Omental fat pad (tissue), 3 donors: ENCODE measurements at regions not wholly inside any gene's neighbourhood (a gene's known extent, or its start where the extent isn't known, plus 50 kb on each side); places are given as distances from the start of the nearest gene placed in this dataset.

Experiments used
- ATAC-seq: fragments of 150-250 bp; one replicate; pipeline ENCODE4 v1.9.1; 2016; ENCODE audit warnings: mild to moderate bottlenecking, moderate library complexity; ENCODE audit not compliant: low FRiP score
- DNase-seq: peaks from one replicate; pipeline ENCODE4 v3.0.0-alpha.2; 2019; ENCODE audit warnings: low spot score
- TF ChIP-seq, protein P1 (sequence below), 3 donors: fragments of 450-650 bp; IDR thresholded peaks; one replicate each; pipeline ENCODE4 v1.5.1; 2016 to 2017; ENCODE audit warnings: antibody characterized with exemption in 3 of 3, mild to moderate bottlenecking in 3 of 3, moderate library complexity in 2 of 3

DNA sequence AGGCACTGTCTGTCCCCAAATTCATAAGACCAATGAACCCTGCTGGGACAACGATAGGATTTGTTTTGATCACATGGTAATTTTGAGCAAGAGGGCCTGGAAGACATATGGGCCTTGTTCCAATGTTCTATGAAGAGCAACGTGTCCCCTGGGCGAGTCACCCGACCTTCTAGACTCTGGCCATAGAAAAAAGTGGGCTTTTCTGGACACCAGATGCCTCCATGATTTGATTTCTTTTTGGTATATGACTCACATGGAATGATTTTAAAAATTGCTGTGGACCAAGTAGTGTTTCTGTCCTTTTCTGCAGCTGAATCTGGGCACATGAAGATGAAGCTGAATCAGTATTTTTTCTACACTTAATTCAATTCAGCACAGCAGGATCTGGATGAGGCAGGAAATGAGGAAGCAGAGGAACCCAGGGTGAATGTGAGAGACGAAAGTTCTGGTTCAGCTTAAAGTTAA, 104.9 kb downstream of the CDC42EP3 start:
- TF ChIP-seq, protein P1, sequence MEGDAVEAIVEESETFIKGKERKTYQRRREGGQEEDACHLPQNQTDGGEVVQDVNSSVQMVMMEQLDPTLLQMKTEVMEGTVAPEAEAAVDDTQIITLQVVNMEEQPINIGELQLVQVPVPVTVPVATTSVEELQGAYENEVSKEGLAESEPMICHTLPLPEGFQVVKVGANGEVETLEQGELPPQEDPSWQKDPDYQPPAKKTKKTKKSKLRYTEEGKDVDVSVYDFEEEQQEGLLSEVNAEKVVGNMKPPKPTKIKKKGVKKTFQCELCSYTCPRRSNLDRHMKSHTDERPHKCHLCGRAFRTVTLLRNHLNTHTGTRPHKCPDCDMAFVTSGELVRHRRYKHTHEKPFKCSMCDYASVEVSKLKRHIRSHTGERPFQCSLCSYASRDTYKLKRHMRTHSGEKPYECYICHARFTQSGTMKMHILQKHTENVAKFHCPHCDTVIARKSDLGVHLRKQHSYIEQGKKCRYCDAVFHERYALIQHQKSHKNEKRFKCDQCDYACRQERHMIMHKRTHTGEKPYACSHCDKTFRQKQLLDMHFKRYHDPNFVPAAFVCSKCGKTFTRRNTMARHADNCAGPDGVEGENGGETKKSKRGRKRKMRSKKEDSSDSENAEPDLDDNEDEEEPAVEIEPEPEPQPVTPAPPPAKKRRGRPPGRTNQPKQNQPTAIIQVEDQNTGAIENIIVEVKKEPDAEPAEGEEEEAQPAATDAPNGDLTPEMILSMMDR (IDR thresholded peaks at IDR 0.05): no peak
- no peak for ATAC-seq
- DNase-seq: no peak

DNA sequence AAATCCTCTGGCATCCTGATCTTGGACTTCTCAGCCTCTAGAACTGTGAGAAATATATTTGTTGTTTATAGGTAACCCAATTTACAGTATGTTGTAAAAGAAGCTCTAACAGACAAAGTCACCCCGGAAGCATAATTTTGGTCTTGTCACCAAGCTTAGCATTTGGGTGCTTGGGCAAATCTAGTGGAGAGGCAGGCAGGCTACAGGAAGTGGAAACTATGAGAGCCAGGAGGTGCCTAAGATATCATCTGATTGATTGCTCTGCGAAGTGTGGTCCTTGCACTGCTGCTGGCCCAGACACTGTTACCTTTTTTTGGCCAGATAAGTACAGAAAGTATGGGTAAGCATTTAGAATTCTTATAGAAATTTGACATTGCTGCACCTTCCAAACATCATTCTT, 102.9 kb downstream of the CDC42EP3 start:
- TF ChIP-seq, protein P1 (IDR thresholded peaks at IDR 0.05): no peak
- no peak for ATAC-seq

DNA sequence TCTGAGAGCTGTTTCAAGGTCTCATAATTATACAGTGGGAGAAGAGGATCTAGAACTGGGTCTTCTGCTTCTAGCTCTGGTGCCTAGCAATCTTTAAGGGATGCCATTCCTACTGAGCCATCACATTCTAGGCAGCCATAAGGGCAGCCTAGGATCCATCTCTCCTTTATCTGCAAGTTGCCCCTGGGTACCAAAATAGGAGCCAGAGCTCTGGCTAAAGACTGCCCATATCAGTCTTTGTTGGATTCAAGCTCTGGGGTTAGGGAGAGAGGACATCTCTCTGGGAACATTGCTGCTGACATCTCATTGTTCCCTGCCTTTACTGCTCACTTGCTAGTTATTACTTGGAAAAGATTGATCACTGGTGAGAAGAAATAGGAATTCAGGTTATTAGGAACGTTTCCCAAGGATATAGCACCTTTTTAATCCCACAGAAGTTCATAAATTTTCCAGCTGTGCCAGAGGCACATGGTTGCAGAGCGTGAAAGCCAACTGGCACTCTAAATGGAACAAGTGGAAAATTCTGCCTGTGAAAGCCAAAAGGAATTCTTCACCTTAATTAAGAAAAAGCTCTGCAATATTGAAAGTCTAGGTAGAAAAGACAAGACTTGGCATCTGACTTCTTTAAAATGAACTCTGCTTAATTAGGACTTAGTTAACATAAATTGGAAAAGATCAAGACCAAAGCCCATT, 102.2 kb downstream of the CDC42EP3 start:
- ATAC-seq (no peak), DNase-seq (no peak)
- TF ChIP-seq, protein P1 (IDR thresholded peaks at IDR 0.05): no peak

More for the DNA sequence above, 102.9 kb downstream of the CDC42EP3 start:
- DNase-seq: no peak

DNA sequence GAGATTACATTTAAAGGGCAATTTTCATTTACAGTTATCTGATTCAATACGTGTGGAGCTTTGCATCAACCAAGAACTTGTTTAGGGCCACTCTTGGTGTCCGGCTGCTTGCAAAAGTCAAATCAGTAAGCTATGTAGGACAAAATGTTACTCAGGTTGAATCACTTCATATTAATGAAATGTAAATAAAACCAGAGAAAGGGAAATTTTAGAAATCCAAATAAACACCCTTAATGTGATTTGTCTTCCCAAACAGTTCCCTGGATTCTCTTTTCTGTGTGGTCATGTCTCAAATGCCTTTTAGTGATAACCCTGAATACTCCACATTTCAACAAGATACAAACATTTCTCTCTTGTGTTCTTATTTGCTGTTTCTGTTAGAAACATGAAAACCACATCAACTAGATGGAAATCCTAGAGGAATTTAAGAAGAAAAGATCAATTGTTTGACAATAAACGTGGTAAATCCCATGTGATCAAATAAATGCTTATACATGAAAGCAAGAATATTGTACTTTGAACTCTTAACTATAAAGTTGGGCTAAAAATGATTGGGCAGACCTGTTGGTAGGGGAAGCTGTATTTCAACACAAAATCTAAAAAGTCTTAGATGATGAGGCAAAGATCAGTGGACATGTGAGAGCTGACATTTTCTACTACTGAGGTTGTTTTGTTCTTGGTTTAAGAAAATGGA, 101.3 kb downstream of the CDC42EP3 start:
- DNase-seq: no peak
- ATAC-seq: no peak
- TF ChIP-seq, protein P1 (IDR thresholded peaks at IDR 0.05): no peak

DNA sequence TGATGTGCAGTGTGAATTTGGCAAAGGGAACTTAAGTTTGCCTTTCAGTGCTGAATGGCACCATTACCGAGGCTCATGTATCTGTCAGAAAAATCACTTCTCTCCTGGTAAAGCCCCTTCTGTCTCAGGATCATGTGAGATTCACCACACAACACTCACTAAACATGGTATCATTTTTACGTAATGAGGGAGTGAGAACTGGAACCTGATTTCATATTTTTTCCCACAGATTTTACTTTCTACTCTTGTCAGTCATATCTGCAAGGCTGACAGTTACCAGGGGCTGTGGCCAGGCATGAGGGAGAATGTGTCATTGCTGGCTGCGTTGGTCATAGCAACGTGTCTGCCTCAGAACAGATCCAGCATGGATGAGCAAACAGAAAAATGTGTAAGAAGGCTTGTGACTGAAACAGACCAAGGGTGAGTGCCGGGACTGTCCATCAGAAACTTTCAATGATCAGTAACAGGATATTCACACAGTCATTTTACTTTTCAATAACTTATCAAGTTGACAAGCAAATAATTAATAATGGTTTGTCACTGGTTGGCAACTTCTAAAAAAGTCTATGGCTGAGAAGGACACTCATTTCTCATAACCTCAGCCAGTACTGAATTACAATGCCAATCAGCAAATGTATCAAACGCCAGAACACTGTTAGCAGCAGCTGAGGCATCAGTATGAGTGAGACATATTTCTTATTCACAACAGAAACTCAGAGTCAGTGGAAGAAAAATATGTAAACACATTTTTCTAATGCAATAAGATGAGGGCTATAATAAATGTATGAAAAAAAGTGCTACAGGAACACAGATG, 100.5 kb downstream of the CDC42EP3 start:
- TF ChIP-seq, protein P1 (IDR thresholded peaks at IDR 0.05): no peak
- DNase-seq: no peak
- peak; percentile 62 for ATAC-seq

DNA sequence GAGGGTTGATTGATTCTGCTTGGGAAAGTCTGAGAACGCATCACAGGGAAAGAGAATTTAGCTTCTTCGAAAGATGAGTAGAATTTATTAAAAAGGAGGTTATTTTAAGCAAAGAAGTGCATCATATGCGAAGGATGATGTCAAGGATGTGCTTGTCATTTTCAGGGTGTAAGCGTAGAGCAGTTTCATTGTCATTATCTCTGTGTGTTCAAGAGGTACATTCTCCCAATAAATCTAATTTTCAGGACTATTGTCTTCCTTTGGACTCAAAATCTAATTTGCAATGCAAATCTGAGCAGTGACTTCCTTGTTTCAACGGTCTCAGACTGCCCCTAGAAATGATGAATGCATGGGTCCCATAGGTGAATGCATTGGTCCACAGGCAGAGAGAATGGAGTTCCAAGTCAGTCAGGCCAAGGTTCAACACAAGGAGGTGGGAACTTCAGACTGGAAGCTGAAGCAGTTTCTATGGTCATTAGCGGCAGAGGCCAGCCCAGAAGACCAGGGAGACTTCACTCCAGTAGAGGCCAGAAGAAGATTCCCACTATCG, 99.8 kb downstream of the CDC42EP3 start:
- ATAC-seq: no peak
- TF ChIP-seq, protein P1 (IDR thresholded peaks at IDR 0.05): no peak
- no peak for DNase-seq
